Right atrium auricular region (tissue), 2 donors: ENCODE measurements at regions not wholly inside any gene's neighbourhood (a gene's known extent, or its start where the extent isn't known, plus 50 kb on each side); places are given as distances from the start of the nearest gene placed in this dataset.

ENCODE experiments used
- DNase-seq: peaks from one replicate; pipeline ENCODE4 v3.0.0-alpha.2; 2019; ENCODE audit warnings: low spot score
- H3K27ac ChIP-seq, 2 donors: fragments of 200-600 bp; sonication (generic); 1 replicate in 1 of 2; 2 replicates in 1 of 2; pipeline ENCODE4 v1.5.1; 2016 to 2019
- H3K27me3 ChIP-seq, 2 donors: fragments of 200-600 bp; sonication (generic); one replicate each; pipeline versions ENCODE4 v1.5.1 to v1.6.0; 2017 to 2019
- H3K36me3 ChIP-seq: fragments of 200-600 bp; sonication (generic); one replicate; pipeline ENCODE4 v1.5.1; 2016
- H3K4me1 ChIP-seq, 2 donors: fragments of 200-600 bp; sonication (generic); one replicate each; pipeline versions ENCODE4 v1.5.1 to v1.6.0; 2017 to 2019
- H3K4me3 ChIP-seq, 2 donors: fragments of 200-600 bp; sonication (generic); 1 replicate in 1 of 2; 2 replicates in 1 of 2; pipeline ENCODE4 v1.5.1; 2017 to 2019; ENCODE audit warnings: mild to moderate bottlenecking in 1 of 2, moderate library complexity in 1 of 2
- H3K9me3 ChIP-seq, 2 donors: fragments of 200-600 bp; sonication (generic); one replicate each; pipeline ENCODE4 v1.5.1; 2019
- TF ChIP-seq, protein P1 (sequence below), 2 donors: fragments of 200-600 bp; sonication (generic); IDR thresholded peaks; one replicate each; pipeline ENCODE4 v1.5.1; 2019; ENCODE audit warnings: antibody characterized with exemption in 2 of 2

DNA sequence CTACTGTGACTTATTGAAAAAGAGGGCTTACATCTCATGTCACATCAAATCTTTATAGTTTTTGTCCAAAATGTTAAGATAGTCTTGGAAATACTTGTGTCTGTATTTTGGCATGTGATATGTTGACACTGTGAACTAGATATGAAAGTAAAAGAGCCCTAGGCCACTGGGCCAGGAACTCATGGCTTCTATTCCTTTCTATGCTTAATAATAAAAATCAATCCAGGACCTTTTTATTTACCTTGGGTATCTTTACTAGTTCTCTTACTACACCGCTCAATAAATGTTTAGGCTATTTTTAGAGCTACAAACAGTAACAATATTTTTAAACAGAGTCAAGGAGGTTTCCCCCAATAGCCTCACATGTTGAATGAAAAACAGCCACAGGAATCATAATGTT, 348.6 kb upstream of the SLC24A2 start:
- TF ChIP-seq, protein P1, sequence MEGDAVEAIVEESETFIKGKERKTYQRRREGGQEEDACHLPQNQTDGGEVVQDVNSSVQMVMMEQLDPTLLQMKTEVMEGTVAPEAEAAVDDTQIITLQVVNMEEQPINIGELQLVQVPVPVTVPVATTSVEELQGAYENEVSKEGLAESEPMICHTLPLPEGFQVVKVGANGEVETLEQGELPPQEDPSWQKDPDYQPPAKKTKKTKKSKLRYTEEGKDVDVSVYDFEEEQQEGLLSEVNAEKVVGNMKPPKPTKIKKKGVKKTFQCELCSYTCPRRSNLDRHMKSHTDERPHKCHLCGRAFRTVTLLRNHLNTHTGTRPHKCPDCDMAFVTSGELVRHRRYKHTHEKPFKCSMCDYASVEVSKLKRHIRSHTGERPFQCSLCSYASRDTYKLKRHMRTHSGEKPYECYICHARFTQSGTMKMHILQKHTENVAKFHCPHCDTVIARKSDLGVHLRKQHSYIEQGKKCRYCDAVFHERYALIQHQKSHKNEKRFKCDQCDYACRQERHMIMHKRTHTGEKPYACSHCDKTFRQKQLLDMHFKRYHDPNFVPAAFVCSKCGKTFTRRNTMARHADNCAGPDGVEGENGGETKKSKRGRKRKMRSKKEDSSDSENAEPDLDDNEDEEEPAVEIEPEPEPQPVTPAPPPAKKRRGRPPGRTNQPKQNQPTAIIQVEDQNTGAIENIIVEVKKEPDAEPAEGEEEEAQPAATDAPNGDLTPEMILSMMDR (IDR thresholded peaks at IDR 0.05), result no peak
- DNase-seq, result no peak
- no peaks in the 10 kb centered on the region for H3K4me1 ChIP-seq
- H3K27ac ChIP-seq, result no peak overlapping the region
- H3K36me3 ChIP-seq, result no peaks in the 10 kb centered on the region
- H3K4me3 ChIP-seq, result no peak overlapping the region
- H3K9me3 ChIP-seq, result no peaks in the 10 kb centered on the region
- no peaks in the 10 kb centered on the region for H3K27me3 ChIP-seq

DNA sequence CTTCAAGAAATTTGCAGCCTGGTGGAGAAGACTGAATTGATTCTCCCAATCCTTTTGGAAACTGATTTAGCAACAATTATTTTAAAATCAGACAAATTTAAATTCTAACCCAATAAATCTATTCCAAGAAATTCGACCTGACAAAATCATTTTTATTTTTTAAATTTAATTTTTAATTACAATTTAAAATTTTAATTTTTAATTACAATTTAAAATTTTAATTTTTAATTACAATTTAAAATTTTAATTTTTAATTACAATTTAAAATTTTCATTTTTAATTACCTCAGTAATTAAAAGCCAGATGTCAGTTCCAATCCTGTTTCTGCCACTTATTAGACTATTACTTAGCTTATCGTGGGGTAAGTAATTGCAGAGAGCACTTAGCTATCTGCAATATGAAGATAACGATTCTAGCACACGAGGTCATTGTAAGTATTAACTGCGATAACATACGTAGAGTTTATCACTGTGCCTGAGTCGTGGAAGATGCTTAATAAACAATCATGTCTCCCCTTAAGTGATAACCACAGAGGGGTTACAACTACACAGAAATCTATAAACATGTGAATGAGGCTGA, 346.4 kb upstream of the SLC24A2 start:
- Histone ChIP-seq H3K27me3 (no peaks in the 10 kb centered on the region), H3K9me3 (no peaks in the 10 kb centered on the region), H3K27ac (no peak overlapping the region), H3K4me1 (no peaks in the 10 kb centered on the region), H3K36me3 (no peaks in the 10 kb centered on the region), H3K4me3 (no peak overlapping the region)
- TF ChIP-seq, protein P1 (IDR thresholded peaks at IDR 0.05), result no peak
- DNase-seq, result no peak

GRCh38 chr9:20125727-20126126, 336.9 kb upstream of the SLC24A2 start:
- TF ChIP-seq, protein P1 (IDR thresholded peaks at IDR 0.05), result no peak
- DNase-seq, result no peak

DNA sequence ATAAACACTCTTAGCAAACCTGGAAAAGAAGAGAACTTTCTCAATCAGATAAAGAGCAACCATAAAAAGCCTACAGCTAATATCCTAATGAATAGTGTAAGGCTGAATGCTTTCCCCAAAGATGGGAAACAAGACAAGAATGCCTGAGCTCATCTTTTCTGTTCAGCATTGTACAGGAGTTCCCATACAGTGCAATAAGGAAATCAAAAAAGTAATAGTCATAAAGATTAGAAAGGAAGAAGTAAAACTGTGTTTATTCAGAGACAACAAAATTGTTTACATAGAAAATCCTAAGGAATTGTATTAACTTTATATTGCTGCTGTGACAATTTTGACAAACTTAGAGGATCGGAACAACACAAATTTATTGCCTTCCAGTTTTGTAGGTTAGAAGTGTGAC, 330.7 kb upstream of the SLC24A2 start:
- H3K4me3 ChIP-seq, result no peak overlapping the region
- no peaks in the 10 kb centered on the region for H3K9me3 ChIP-seq
- no peaks in the 10 kb centered on the region for H3K36me3 ChIP-seq
- H3K4me1 ChIP-seq, result no peaks in the 10 kb centered on the region
- no peak for DNase-seq
- H3K27ac ChIP-seq, result no peak overlapping the region
- H3K27me3 ChIP-seq, result no peaks in the 10 kb centered on the region
- TF ChIP-seq, protein P1 (IDR thresholded peaks at IDR 0.05), result no peak

More at GRCh38 chr9:20125727-20126126, 336.9 kb upstream of the SLC24A2 start:
- H3K27ac ChIP-seq, result no peak overlapping the region
- no peaks in the 10 kb centered on the region for H3K27me3 ChIP-seq
- no peak overlapping the region for H3K4me3 ChIP-seq
- no peaks in the 10 kb centered on the region for H3K4me1 ChIP-seq
- H3K36me3 ChIP-seq, result no peaks in the 10 kb centered on the region
- no peaks in the 10 kb centered on the region for H3K9me3 ChIP-seq

DNA sequence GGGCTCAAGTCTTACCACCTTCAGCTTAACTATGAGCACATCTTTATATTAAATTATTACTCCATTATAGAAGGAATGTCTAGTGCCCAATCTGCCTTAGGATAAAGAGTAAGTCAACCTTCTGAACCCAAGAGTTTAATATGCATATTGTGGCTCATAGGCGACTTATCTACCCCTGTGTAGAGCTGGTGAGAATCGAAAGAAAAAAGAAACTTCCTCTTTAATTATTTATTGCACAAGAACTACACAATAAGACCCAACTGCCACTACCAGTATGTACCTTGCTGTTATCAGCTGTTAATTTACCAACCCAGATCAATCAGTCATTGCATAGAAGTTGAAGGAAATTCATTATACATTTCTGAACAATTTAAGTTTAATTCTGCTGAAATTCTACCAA, 329.1 kb upstream of the SLC24A2 start:
- no peaks in the 10 kb centered on the region for H3K36me3 ChIP-seq
- DNase-seq, result no peak
- H3K27me3 ChIP-seq, result no peaks in the 10 kb centered on the region
- no peaks in the 10 kb centered on the region for H3K4me1 ChIP-seq
- TF ChIP-seq, protein P1 (IDR thresholded peaks at IDR 0.05), result no peak
- no peak overlapping the region for H3K4me3 ChIP-seq
- no peaks in the 10 kb centered on the region for H3K9me3 ChIP-seq
- no peak overlapping the region for H3K27ac ChIP-seq

- Histone ChIP-seq H3K27me3 (no peaks in the 10 kb centered on the region), H3K36me3 (no peaks in the 10 kb centered on the region), H3K4me1 (no peaks in the 10 kb centered on the region), H3K27ac (no peak overlapping the region), H3K9me3 (no peaks in the 10 kb centered on the region), H3K4me3 (no peak overlapping the region)
- DNase-seq, result no peak
- TF ChIP-seq, protein P1 (IDR thresholded peaks at IDR 0.05), result no peak
These were observed 328.6 kb upstream of the SLC24A2 start for GRCh38 chr9:20117482-20117881.
